Lung (tissue), 11 donors: ENCODE measurements at regions not wholly inside any gene's neighbourhood (a gene's known extent, or its start where the extent isn't known, plus 50 kb on each side); places are given as distances from the start of the nearest gene placed in this dataset.

Source experiments
- ATAC-seq: fragments of 200-7000 bp; cut with Tn5 transposase; one replicate; pipeline ENCODE4 v1.9.1; 2020; ENCODE audit warnings: moderate number of reproducible peaks; ENCODE audit not compliant: insufficient read depth, low FRiP score
- DNase-seq, 3 donors: peaks; one replicate each; pipeline ENCODE4 v3.0.0-alpha.2; 2013 to 2017
- H3K27ac ChIP-seq, 2 donors: one replicate each; pipeline ENCODE4 v1.5.1; 2013; ENCODE audit warnings: mild to moderate bottlenecking in 2 of 2, moderate library complexity in 2 of 2, control low read depth in 1 of 2, inconsistent platforms in 1 of 2, low read depth in 1 of 2, low read length in 1 of 2
- H3K27me3 ChIP-seq, 3 donors: one replicate each; pipeline ENCODE4 v1.5.1; 2013; ENCODE audit warnings: low read length in 2 of 3; ENCODE audit not compliant: control insufficient read depth in 3 of 3, insufficient read depth in 3 of 3
- H3K36me3 ChIP-seq, 4 donors: one replicate each; pipeline ENCODE4 v1.5.1; 2013; ENCODE audit warnings: low read length in 4 of 4, mild to moderate bottlenecking in 1 of 4, moderate library complexity in 1 of 4; ENCODE audit not compliant: control insufficient read depth in 4 of 4, insufficient read depth in 4 of 4
- H3K4me1 ChIP-seq, 5 donors: one replicate each; pipeline ENCODE4 v1.5.1; 2013; ENCODE audit warnings: low read length in 5 of 5, mild to moderate bottlenecking in 2 of 5, moderate library complexity in 1 of 5; ENCODE audit not compliant: control insufficient read depth in 5 of 5, insufficient read depth in 5 of 5
- H3K4me3 ChIP-seq: one replicate; pipeline ENCODE4 v1.5.1; 2013; ENCODE audit warnings: mild to moderate bottlenecking, control low read depth, moderate library complexity
- H3K9ac ChIP-seq, 2 donors: one replicate each; pipeline ENCODE4 v1.5.1; 2013; ENCODE audit warnings: low read length in 2 of 2, control low read depth in 1 of 2; ENCODE audit not compliant: insufficient read depth in 1 of 2
- H3K9me3 ChIP-seq, 4 donors: one replicate each; pipeline ENCODE4 v1.5.1; 2013; ENCODE audit warnings: low read length in 3 of 4, mild to moderate bottlenecking in 1 of 4, moderate library complexity in 1 of 4; ENCODE audit not compliant: control insufficient read depth in 4 of 4, insufficient read depth in 3 of 4
- CTCF ChIP-seq: IDR thresholded peaks from 2 replicates; pipeline ENCODE4 v1.5.1; 2012; ENCODE audit warnings: mild to moderate bottlenecking; ENCODE audit errors: control extremely low read depth, extremely low read depth
- WGBS, 2 donors: extraction: QIAGEN DNeasy Blood & Tissue Kit; methylation state at CpG; one replicate each; pipeline ENCODE4 v1.1.7; 2013; 5-methylcytosine and 5-hydroxymethylcytosine counted together
- donor health status: control.
- donor health status: control.
- donor health status: Bipolar disorder and iron deficiency.
- donor health status: healthy.
- donor health status: DM: yes; HTN: yes; CAD: no.

GRCh38 chr10:9712393-9712792 lies 1305.3 kb upstream of the CELF2 start:
- H3K27ac ChIP-seq = no peak overlapping the region
- no peaks in the 10 kb centered on the region for H3K27me3 ChIP-seq
- H3K4me1 ChIP-seq = no peaks in the 10 kb centered on the region
- ATAC-seq = no peak
- no peak for DNase-seq
- no peaks in the 10 kb centered on the region for H3K36me3 ChIP-seq
- TF ChIP-seq CTCF = no peak
- no peak overlapping the region for H3K9ac ChIP-seq
- H3K4me3 ChIP-seq = no peak overlapping the region
- H3K9me3 ChIP-seq = peaks cover 1 to 10% (median 5%) of the 10 kb centered on the region in 4 donors

- Histone ChIP-seq H3K27me3 (no peaks in the 10 kb centered on the region), H3K4me3 (no peak overlapping the region), H3K4me1 (peaks cover 0 to 1% (median 0%) of the 10 kb centered on the region in 5 donors), H3K27ac (no peak overlapping the region), H3K9ac (no peak overlapping the region), H3K36me3 (no peaks in the 10 kb centered on the region), H3K9me3 (no peaks in the 10 kb centered on the region)
- TF ChIP-seq CTCF = no peak
- no peak for DNase-seq
- ATAC-seq = no peak
- WGBS, 2 donors = 66 to 71% methylated on average over 2 of the region's 2 CpGs
Observed at GRCh38 chr10:9719246-9719645, 1298.4 kb upstream of the CELF2 start.

GRCh38 chr10:9733766-9734165 lies 1283.9 kb upstream of the CELF2 start:
- 49 to 63% methylated on average over 1 of the region's 1 CpG for WGBS, 2 donors
- Histone ChIP-seq H3K27me3 (no peaks in the 10 kb centered on the region), H3K4me1 (no peaks in the 10 kb centered on the region), H3K9ac (no peak overlapping the region), H3K9me3 (peaks cover 0 to 2% (median 0%) of the 10 kb centered on the region in 4 donors), H3K4me3 (no peak overlapping the region), H3K36me3 (no peaks in the 10 kb centered on the region), H3K27ac (no peak overlapping the region)
- TF ChIP-seq CTCF = no peak
- ATAC-seq (no peak), DNase-seq (peak in 1 of 3 donors; percentile 10)

GRCh38 chr10:9734218-9734617 lies 1283.5 kb upstream of the CELF2 start:
- TF ChIP-seq CTCF = no peak
- peaks cover 0 to 2% (median 0%) of the 10 kb centered on the region in 4 donors for H3K9me3 ChIP-seq
- ATAC-seq (no peak), DNase-seq (no peak)
- H3K27ac ChIP-seq = no peak overlapping the region
- H3K4me1 ChIP-seq = no peaks in the 10 kb centered on the region
- no peak overlapping the region for H3K9ac ChIP-seq
- WGBS, 2 donors = 66 to 76% methylated on average over 5 of the region's 5 CpGs
- no peaks in the 10 kb centered on the region for H3K36me3 ChIP-seq
- H3K4me3 ChIP-seq = no peak overlapping the region
- H3K27me3 ChIP-seq = no peaks in the 10 kb centered on the region
